ELR (cell line): ENCODE measurements at regions not wholly inside any gene's neighbourhood (a gene's known extent, or its start where the extent isn't known, plus 50 kb on each side); places are given as distances from the start of the nearest gene placed in this dataset.

Source experiments
- DNase-seq: peaks from one replicate; pipeline ENCODE4 v3.0.0-alpha.2; 2015; ENCODE audit warnings: low read depth

DNA sequence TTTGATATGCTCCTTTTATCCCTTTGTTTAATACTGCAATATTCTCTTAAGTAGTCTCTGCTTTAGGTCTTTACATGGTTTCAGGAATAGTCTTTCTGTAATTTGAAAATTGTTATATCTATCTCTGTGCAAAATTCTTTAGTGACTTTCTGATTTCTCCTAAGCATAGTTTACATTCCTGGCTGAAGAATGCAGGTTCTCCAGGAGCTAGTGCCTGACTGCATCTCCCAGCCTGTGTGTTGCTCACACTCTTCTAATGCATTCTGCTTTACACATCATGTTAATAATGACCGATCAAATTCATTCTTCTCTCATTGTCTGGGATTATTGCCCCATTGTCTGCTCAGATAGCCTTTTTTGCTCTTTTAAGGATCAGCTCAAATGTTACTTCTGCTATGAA is 1349.2 kb downstream of the DSC3 start:
- no peak for DNase-seq

DNA sequence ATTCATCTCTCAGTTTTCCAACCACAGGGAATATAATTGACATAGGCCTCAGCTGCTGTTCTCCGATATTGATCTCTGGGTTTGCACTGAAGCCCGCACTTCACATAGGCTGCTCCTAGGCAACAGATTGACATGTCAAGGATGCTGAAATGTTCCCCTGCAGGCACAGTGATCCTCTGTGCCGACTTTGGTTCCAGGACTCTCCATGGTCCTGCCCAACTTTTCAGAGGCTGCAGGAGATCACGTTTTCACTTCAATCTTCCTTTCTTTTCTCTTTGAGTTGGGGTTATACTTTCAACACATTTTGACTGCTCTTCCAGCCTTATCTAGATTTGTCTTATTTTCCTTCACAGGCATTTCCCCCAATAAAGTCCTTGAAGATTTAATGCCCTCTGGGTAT is 1361.0 kb downstream of the DSC3 start:
- no peak for DNase-seq

DNA sequence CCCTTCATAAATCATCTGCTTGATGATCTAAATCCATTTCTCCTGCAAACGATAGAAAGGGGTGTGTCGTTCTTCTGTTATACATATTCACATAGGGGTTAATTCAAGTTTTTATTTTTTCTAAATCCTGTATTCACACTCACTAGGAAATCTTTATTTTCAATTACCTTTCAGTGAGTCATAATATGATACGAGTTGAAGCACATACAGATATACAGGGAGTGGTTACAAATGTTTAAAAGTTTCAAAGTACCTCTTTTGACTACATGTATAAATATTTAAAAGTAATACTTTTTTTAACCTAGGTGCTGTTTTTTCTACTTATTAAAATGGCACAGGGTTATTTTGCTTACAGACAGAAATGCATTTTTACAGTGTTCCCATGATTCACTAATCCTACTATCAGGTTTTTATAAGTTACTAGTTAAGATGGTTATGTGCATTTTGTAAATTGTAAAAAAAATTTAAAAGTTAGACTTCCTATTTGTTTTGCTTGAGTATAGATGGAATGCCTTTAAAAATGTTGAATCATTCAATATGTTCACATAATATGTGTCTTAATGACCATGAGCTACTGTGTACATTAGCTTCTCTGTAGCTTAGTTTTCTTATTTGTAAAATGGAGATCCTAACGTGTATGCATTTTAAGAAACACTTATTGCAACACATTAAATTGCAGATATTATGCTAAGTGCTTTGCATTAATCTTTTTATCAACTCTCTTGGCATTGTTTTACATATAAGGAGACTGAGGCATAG is 1378.1 kb downstream of the DSC3 start:
- DNase-seq: peak; percentile 3

DNA sequence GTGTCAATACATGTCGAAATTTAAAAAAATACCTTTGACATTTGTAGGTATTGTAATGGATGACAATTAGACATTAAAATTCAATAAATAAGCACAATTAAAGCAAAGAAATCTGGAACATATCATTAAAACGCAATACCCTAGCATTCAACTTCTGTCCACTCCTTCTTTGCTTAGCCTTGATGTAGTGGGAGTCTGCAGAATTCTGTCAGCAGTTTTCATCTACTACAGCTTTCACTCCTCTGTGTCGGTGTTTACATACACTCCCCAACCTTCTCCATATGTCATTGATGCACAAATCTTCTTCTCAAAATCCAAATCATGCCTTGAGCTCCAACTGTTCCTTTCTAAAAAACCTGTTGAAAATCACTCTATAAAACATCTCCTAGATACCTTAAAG is 1380.6 kb downstream of the DSC3 start:
- no peak for DNase-seq

DNA sequence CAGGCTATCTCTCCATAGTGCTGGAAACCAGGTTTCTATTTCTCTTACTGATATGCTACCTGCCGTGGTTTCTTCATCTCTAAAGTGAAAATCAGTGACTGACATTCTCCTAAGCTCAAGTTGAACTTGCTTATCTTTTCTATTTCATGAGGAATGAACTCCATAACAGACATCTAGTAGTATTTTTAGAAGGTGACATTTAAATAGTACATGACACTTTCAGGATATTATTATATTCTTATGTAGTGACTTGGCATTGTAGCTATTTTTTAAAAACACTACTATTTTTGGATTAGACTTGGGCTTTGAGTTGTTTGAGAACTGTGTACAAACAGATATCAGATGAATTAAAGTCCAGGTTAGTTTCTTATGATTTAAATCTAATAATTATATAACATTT is 1381.8 kb downstream of the DSC3 start:
- no peak for DNase-seq

DNA sequence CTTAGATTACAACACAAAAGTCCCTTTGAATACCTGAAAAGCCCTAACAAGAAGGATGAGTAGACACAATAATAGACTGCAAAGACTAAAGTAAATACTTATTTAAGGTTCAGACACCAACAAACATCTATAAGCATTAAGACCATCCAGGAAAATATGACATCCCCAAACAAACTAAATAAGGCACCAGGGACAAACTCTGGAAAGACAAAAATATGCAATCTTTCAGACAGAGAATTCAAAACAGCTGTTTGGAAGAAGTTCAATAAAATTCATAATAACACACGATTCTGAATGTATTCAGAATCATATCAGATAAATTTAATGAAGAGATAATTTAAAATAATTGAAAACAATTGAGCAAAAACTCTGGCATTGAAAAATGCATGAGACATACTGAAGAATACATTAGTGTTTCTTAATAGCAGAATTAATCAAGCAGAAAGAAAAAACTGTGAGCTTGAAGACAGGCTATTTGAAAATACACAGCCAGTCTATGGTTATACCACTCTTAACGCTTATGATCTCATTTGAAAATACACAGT is 1388.8 kb downstream of the DSC3 start:
- DNase-seq: no peak

DNA sequence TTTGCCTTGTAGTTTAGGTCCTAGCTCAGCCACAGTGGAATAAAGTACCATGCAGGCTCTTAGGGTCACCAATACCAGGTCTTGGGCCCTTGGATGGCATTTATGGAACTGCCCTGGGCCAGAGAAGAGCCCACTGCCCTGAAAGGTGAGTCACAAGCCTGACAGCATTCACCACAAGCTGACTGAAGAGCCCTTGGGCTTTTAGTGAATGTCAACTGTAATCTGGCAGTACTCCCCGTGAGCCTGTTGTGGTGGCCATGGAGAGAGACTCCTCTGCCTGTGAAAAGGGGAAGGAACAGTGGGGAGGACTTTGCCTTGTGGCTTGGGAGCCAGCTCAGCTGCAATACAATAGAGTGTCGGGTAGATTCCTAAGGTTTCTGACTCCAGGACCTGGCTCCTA is 1389.7 kb downstream of the DSC3 start:
- peak; percentile 22 for DNase-seq

DNA sequence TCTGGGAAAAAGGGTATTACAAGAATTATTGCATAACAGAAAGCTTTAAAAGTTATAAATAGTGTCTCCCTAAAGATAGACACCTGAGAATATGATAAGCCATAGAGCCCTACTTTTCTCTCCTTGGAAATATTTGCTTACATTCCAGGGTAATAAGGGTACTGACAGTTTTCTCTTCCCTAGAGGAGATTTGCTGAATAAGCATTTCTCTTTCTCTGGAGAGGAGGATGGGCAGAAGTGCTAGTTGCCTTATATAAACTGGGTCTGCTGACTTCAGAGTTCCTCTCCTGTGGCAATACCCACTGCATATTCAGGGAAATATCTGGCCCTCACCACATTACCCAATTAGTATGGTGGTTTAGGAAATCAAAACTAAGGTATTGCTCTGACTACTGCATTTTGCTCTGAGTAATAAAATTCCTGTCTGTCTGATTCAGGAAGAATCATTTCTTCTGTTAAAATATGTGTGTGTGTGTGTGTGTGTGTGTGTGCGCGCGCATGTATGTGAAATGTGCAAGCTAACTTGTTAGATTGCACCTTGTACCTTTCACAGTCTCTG is 1391.3 kb downstream of the DSC3 start:
- peak; percentile 54 for DNase-seq

DNA sequence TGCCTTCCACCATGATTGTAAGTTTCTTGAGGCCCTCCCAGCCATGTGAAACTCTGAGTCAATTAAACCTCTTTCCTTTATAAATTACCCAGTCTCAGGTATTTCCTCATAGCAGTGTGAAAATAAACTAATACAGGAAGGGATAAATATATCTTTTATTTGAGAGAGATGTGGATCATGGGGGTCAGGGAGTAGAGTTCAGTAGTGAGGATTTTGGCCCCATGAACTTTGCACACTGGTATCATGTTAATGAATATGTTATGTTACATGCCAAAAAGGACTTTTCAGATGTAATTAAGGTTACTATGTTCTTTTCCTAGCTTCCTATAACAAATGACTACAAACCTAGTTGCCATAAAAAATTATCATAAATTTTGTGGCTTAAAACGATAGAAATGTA is 1393.7 kb downstream of the DSC3 start:
- DNase-seq: no peak

DNA sequence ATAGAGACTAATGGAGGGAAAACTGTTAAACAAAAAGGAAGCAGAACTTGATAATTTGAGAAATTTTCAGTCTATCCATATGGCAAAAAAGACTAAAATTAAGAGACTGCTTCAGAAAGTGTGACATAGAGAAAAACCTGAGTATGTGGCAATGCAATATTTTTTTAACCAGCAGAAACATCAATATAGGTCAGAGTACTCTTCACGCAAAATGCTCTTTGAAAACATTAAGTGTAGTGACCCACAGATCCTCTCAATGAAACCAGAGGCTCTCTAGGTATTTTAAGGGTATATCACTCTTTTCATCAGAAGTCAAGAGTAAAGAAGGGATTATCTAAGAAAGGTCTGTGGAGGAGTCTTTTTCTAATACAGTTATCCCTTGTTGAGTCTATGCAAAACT is 1394.8 kb downstream of the DSC3 start:
- DNase-seq: no peak

DNA sequence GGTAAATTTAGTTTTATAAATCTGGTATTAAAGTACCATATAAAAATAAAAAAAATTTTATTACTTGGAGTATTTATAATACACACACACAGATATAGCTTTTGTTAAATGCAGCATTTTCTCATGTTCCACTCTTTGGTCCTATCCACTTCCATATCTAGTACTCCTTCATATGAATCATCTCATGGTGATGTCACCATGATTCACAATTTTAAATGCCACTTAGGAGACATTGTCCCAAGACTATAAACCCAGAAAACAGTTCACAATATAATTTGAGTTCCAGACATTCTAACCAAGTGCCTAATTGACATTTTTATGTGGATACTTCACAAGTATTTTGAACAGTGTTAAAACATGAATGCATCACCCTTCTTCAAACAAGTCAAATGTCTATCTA is 1398.3 kb downstream of the DSC3 start:
- peak; percentile 73 for DNase-seq

DNA sequence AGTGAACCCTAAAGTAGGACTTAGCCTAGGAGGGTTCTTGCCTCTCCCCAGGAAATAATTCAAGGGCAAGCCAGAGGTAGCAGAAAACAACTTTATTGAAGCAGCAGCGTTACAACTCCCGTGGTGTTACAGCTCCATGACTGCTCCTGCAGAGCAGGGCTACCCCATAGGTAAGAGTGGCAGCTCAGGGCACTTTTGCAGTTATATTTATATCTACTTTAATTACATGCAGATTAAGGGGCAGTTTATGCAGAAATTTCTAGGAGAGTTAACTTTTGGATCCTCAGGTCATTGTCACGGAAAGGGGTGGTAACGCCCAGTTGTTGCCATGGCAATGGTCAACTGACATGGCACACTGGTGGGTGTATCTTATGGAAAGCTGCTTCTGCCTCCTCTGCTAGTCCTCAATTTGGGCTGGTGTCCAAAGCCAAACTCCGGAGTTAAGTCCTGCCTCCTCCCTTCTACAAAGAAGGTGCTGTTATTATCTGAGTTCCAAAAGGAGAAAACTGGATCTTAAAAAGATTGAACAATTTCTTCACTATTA is 1413.0 kb downstream of the DSC3 start:
- no peak for DNase-seq

DNA sequence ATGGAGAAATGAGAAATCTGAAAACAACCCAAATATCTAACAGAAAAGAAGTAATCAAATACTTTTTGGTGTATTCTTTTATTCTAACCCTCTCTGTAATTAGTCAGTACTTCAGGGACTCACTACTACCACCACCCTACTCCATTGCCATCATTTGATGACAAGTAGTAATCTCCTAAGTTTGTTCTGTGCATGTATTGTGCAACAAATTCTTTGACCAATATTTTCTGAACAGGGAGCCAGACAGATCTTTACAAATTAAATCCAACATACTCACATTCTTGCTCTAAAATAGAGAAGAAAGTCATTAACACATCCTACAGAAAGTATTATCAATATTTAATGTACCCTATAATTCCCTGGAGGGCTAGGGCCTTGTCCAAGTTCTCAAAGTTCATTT is 1416.4 kb downstream of the DSC3 start:
- no peak for DNase-seq

DNA sequence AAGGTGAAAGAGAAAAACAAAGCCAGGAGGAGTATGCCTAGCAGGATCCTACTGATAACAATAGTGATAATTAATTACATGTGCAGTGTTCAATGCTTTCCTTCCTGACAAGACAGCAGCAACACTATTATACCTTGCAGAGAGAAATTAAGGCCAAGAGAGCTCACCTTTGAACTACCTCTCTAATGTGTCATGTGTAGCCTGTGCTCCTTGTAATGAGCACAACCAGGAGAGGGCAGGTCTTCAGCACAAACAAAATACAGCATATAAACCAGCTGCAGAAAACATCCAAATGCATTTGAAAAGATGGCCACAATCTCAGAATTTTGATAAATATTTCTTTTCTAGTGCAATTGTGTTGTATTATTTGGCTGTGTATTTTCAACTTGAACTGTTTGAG is 1425.7 kb downstream of the DSC3 start:
- no peak for DNase-seq

DNA sequence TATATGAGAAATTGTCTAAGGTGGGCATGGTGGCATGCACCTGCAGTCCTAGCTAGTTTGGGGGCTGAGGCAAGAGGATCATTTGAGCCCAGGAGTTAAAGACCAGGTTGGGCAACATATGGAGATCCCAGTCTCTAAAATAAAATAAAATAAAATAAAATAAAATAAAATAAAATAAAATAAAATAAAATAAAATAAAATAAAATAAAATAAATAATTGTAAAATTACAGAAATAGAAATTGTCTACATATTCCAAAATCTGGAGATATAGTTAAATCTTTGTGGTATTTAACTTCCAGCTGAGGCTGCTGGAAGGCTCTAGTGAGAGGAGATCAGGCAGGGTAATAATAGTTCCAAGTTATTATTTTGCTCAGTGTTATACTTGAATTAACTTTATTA is 1432.1 kb upstream of the CDH2 start:
- no peak for DNase-seq

DNA sequence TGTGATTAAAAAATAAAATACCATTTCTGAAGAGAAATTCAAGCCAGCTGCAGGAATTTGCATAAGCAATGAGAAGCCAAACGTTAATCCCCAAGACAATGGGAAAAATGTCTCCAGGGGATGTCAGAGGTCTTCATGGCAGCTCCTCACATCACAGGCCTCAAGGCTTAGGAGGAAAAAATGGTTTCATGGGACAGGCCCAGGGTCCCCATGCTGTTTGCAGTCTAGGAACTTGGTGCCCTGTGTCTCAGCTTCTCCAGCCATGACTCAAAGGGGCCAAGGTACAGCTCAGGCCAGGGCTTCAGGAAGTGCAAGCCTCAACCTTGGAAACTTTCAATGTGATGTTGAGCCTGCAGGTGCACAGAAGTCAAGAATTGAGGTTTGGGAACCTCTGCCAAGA is 1428.4 kb upstream of the CDH2 start:
- no peak for DNase-seq

DNA sequence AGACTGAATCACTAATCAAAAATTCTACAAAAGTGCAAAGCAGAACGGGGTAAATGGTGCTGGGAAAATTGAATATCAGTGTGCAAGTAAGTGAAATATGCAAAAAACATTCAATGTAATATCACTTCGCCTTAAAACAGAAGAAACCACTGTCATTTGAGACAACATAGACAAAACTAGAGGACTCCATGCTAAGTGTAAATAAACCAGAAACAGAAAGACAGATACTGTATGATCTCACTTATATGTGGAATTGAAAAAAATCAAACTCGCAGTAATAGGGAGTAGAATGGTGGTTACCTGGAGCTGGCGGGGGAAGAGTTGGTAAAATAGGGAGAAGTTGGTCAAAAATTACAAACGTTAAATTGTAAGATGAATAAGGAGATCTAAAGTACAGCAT is 1420.0 kb upstream of the CDH2 start:
- no peak for DNase-seq

DNA sequence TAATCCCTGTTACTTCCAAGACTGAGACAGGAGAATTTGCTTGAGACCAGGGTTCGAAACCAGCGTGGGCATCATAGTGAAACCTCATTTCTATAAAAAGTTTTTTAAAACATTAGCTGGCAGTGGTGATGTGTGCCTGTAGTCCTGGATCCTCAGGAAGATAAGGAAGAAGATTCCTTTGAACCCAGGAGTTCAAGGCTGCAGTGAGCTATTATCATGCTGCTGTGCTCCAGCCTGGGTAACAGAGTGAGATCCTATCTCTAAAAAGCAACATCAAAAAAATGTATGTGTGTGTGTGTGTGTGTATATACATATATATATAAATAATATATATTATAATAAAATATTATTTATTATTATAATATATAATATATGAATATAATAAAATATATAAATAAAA is 1417.6 kb upstream of the CDH2 start:
- no peak for DNase-seq

DNA sequence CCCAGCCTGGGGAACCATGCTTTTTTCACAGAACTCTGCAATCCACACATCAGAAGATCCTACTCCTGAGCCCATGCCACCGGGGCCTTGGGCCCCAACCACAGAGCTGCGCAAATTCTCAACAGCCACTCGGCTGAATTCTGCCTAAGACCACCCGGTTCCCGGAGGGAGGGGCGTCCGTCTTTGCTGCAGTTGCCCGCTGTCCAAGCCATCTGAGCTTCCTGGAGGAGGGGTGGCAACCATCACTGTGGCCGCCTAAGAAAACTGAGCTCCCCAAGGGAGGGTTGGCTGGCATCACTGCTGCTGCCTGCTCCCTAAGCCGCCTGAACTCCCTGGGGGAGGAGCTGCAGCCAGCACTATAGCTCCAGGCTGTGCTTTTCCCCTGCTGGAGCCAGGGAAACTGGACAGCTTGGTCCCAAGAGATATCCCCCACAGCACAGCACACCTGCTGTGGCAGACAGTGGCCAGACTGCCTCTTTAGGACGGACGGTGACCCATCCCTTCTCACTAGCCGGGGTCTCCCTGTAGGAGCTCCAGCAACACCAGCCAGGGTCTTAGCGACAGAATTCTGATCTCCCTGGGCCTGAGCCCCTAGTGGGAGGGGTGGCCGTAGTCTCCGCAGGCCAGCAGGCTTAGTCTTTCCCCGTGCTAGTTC is 1411.6 kb upstream of the CDH2 start:
- no peak for DNase-seq

DNA sequence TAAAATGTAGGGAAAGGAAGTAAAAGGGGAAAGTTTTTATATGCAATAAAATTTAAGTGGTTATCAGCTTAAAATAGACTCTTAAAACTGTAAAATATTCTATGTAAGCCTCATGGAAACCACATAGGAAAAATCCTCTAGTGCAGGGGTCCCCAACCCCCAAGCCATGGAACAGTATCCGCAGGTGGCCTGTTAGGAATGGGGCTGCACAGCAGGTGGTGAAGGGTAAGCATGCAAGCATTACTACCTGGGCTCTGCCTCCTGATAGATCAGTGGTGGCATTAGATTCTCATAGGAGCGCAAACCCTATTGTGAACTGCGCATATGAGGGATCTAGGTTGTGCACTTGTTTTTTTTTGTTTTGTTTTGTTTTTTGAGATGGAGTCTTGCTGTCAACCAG is 1409.3 kb upstream of the CDH2 start:
- no peak for DNase-seq

DNA sequence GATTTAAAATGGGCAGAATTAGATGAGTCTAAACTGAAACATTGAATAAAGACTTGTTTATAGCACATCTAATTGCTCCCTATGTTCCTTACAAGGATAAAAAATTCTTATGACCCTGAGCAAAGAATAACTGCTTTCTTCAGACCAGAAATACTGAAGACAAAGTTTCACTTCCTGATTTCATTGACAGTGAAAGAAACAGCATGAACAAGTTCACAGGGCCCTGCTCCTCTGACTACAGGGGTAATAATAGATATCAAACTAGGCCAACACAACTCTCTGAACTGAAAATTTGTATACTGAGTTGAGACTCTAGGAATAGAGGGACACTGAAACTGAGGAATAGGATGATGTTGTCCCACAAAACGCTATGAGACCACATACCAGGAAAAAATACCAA is 1383.3 kb upstream of the CDH2 start:
- no peak for DNase-seq

DNA sequence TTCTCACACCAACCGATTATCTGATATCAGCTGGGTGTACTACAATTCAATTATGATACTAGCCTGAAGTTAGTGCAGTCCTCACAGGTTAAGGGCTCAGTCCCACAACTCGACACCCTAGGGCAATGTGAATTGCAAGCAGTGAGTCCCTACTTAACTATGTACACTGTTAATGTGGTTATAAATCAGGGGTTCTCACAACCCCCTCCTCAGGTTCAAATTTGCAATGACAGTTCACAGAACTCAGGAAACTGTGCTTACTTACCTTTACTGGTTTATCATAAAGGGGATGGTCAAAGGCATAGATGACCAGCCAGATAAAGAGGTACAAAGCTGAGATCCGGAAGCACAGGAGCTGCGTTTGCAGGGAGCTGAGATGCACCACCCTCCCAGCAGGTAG is 1379.1 kb upstream of the CDH2 start:
- DNase-seq: no peak

DNA sequence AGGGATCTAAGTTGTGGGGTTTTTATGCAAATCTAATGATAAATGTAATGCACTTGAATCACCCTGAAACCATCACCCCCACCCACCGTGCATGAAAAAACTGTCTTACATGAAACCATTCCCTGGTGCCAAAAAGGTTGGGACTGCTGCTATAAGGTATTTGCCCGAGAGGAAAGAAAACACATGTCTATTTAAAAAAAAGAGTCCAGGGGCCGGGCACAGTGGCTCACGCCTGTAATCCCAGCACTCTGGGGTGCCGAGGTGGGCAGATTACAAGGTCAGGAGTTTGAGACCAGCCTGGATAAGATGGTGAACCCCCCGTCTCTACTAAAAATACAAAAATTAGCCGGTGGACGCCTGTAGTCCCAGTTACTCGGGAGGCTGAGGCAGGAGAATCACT is 1372.8 kb upstream of the CDH2 start:
- no peak for DNase-seq
